ENCODE measurements at regions not wholly inside any gene's neighbourhood (a gene's known extent, or its start where the extent isn't known, plus 50 kb on each side); places are given as distances from the start of the nearest gene placed in this dataset.

- TF ChIP-seq USF2 (IDR thresholded peaks at IDR 0.05; ENCODE audit: low read length), result no peak
- TF ChIP-seq TBP (IDR thresholded peaks at IDR 0.05; ENCODE audit: low read depth, low read length), result no peak
- no peak for TF ChIP-seq ATF2 (IDR thresholded peaks at IDR 0.05; ENCODE audit: low read length)
- no peak for TF ChIP-seq GABPA (IDR thresholded peaks at IDR 0.05; ENCODE audit: borderline replicate concordance, insufficient read depth, low read length)
- no peak for TF ChIP-seq CTCF (IDR thresholded peaks at IDR 0.05; ENCODE audit: control extremely low read depth in 1 of 3, insufficient read depth in 1 of 3, low read depth in 1 of 3, low read length in 3 of 3)
- TF ChIP-seq POLR2AphosphoS5 (IDR thresholded peaks at IDR 0.05; ENCODE audit: low read depth, low read length), result no peak
Measured at GRCh38 chr3:96072226-96072625, 742.2 kb upstream of the EPHA6 start.

All from H1 (cell line).